Peyer's patch (tissue), 4 donors: ENCODE measurements at regions not wholly inside any gene's neighbourhood (a gene's known extent, or its start where the extent isn't known, plus 50 kb on each side); places are given as distances from the start of the nearest gene placed in this dataset.

Source experiments
- DNase-seq, 3 donors: peaks; one replicate each; pipeline ENCODE4 v3.0.0-alpha.2; 2017 to 2019
- H3K27ac ChIP-seq, 4 donors: fragments of 200-600 bp; sonication (generic); one replicate each; pipeline ENCODE4 v1.5.1; 2016 to 2019
- H3K27me3 ChIP-seq, 2 donors: fragments of 200-600 bp; sonication (generic); one replicate each; pipeline ENCODE4 v1.5.1; 2019
- H3K36me3 ChIP-seq, 3 donors: fragments of 200-600 bp; sonication (generic); one replicate each; pipeline ENCODE4 v1.5.1; 2016 to 2019
- H3K4me1 ChIP-seq, 4 donors: fragments of 200-600 bp; sonication (generic); one replicate each; pipeline ENCODE4 v1.5.1; 2016 to 2019
- H3K4me3 ChIP-seq, 4 donors: fragments of 200-600 bp; sonication (generic); 1 replicate in 3 of 4; 2 replicates in 1 of 4; pipeline ENCODE4 v1.5.1; 2016 to 2019; ENCODE audit warnings: mild to moderate bottlenecking in 1 of 4
- H3K9me3 ChIP-seq, 4 donors: fragments of 200-600 bp; sonication (generic); one replicate each; pipeline ENCODE4 v1.5.1; 2016 to 2019; ENCODE audit warnings: mild to moderate bottlenecking in 1 of 4
- CTCF ChIP-seq, 6 experiments: fragments of 450-650 bp in 4 of 6; fragments of 200-600 bp in 2 of 6; sonication (generic) in 1 of 6; IDR thresholded peaks; one replicate each; pipeline ENCODE4 v1.5.1; 2017 to 2019; ENCODE audit warnings: antibody characterized with exemption in 6 of 6, mild to moderate bottlenecking in 3 of 6, moderate library complexity in 1 of 6
- POLR2A ChIP-seq, 2 donors: fragments of 450-650 bp; IDR thresholded peaks; one replicate each; pipeline ENCODE4 v1.5.1; 2017; ENCODE audit warnings: antibody characterized with exemption in 2 of 2, mild to moderate bottlenecking in 2 of 2, moderate library complexity in 2 of 2

- Histone ChIP-seq H3K9me3 (no peaks in the 10 kb centered on the region), H3K4me3 (no peak overlapping the region), H3K27me3 (no peaks in the 10 kb centered on the region), H3K27ac (no peak overlapping the region), H3K36me3 (no peaks in the 10 kb centered on the region), H3K4me1 (no peaks in the 10 kb centered on the region)
- no peak for DNase-seq
- TF ChIP-seq CTCF (IDR thresholded peaks at IDR 0.05) (no peak), POLR2A (IDR thresholded peaks at IDR 0.05) (no peak)
Measured at GRCh38 chr13:84543962-84544361, 661.7 kb upstream of the SLITRK1 start.

GRCh38 chr13:84542348-84542747, 660.1 kb upstream of the SLITRK1 start:
- TF ChIP-seq CTCF (IDR thresholded peaks at IDR 0.05) (no peak), POLR2A (IDR thresholded peaks at IDR 0.05) (no peak)
- Histone ChIP-seq H3K4me1 (no peaks in the 10 kb centered on the region), H3K27ac (no peak overlapping the region), H3K9me3 (no peaks in the 10 kb centered on the region), H3K27me3 (no peaks in the 10 kb centered on the region), H3K36me3 (no peaks in the 10 kb centered on the region), H3K4me3 (no peak overlapping the region)
- no peak for DNase-seq

GRCh38 chr13:84536906-84537305, 654.6 kb upstream of the SLITRK1 start:
- TF ChIP-seq CTCF (IDR thresholded peaks at IDR 0.05) (no peak), POLR2A (IDR thresholded peaks at IDR 0.05) (no peak)
- no peak for DNase-seq
- Histone ChIP-seq H3K4me3 (no peak overlapping the region), H3K4me1 (no peaks in the 10 kb centered on the region), H3K27ac (no peak overlapping the region), H3K9me3 (no peaks in the 10 kb centered on the region), H3K27me3 (no peaks in the 10 kb centered on the region), H3K36me3 (no peaks in the 10 kb centered on the region)

- TF ChIP-seq POLR2A (IDR thresholded peaks at IDR 0.05): no peak
- no peak for TF ChIP-seq CTCF (IDR thresholded peaks at IDR 0.05)
- H3K27me3 ChIP-seq: no peaks in the 10 kb centered on the region
- H3K27ac ChIP-seq: no peak overlapping the region
- H3K36me3 ChIP-seq: no peaks in the 10 kb centered on the region
- no peaks in the 10 kb centered on the region for H3K4me1 ChIP-seq
- no peak for DNase-seq
- H3K4me3 ChIP-seq: no peak overlapping the region
- H3K9me3 ChIP-seq: no peaks in the 10 kb centered on the region
Measured at GRCh38 chr13:84528408-84529070, 646.3 kb upstream of the SLITRK1 start.

GRCh38 chr13:84525865-84526264, 643.6 kb upstream of the SLITRK1 start:
- no peak overlapping the region for H3K4me3 ChIP-seq
- no peaks in the 10 kb centered on the region for H3K9me3 ChIP-seq
- no peak overlapping the region for H3K27ac ChIP-seq
- DNase-seq: no peak
- no peaks in the 10 kb centered on the region for H3K4me1 ChIP-seq
- no peaks in the 10 kb centered on the region for H3K36me3 ChIP-seq
- TF ChIP-seq POLR2A (IDR thresholded peaks at IDR 0.05): no peak
- no peak for TF ChIP-seq CTCF (IDR thresholded peaks at IDR 0.05)
- H3K27me3 ChIP-seq: no peaks in the 10 kb centered on the region

- TF ChIP-seq POLR2A (IDR thresholded peaks at IDR 0.05): no peak
- TF ChIP-seq CTCF (IDR thresholded peaks at IDR 0.05): no peak
- Histone ChIP-seq H3K27ac (no peak overlapping the region), H3K27me3 (no peaks in the 10 kb centered on the region), H3K4me1 (no peaks in the 10 kb centered on the region), H3K4me3 (no peak overlapping the region), H3K36me3 (no peaks in the 10 kb centered on the region), H3K9me3 (no peaks in the 10 kb centered on the region)
- DNase-seq: no peak
Measured at GRCh38 chr13:84524586-84524985, 642.3 kb upstream of the SLITRK1 start.
